Panc1 (cell line): ENCODE measurements at regions not wholly inside any gene's neighbourhood (a gene's known extent, or its start where the extent isn't known, plus 50 kb on each side); places are given as distances from the start of the nearest gene placed in this dataset.

Source experiments
- ATAC-seq: fragments of 200-7000 bp; cut with Tn5 transposase; 2 replicates; pipeline ENCODE4 v1.9.1; 2020; ENCODE audit warnings: mild to moderate bottlenecking, moderate library complexity
- BruUV-seq: library from RNA; stranded (reverse); fragments of 400-500 nt; replicated peaks from 2 replicates; lab custom pipeline; 2021; lab: Mats Ljungman, UMichigan
- CTCF ChIA-PET: fragments of 300-600 bp; sonication (Branson Sonifier 250); formaldehyde crosslinking; loops from one replicate; lab custom pipeline; 2022; ENCODE audit warnings: antibody characterized with exemption; lab: Charles Lee
- POLR2A ChIA-PET: fragments of 300-600 bp; sonication (Branson Sonifier 250); formaldehyde crosslinking; loops from one replicate; lab custom pipeline; 2022; ENCODE audit warnings: antibody characterized with exemption; lab: Charles Lee
- DNase-seq: peaks from one replicate; pipeline ENCODE4 v3.0.0-alpha.2; 2010; ENCODE audit warnings: low read depth, low spot score
- H3K27ac ChIP-seq: 2 replicates; pipeline ENCODE4 v1.5.1; 2011; ENCODE audit warnings: mild to moderate bottlenecking, low read length, inconsistent platforms
- H3K27me3 ChIP-seq: fragments of 200-500 bp; sonication (Bioruptor generic); 2 replicates; pipeline ENCODE4 v1.6.0; 2014; ENCODE audit warnings: low read length, inconsistent platforms; ENCODE audit not compliant: control insufficient read depth, insufficient read depth
- H3K36me3 ChIP-seq: fragments of 200-500 bp; sonication (Bioruptor generic); 2 replicates; pipeline ENCODE4 v1.5.1; 2014; ENCODE audit warnings: inconsistent platforms, mild to moderate bottlenecking, low read length, moderate library complexity; ENCODE audit not compliant: control insufficient read depth, insufficient read depth
- H3K4me1 ChIP-seq: 2 replicates; pipeline ENCODE4 v1.5.1; 2011; ENCODE audit warnings: inconsistent platforms, mild to moderate bottlenecking, low read length, moderate library complexity; ENCODE audit not compliant: control insufficient read depth, insufficient read depth
- H3K4me3 ChIP-seq, 2 experiments: 2 replicates each; pipeline ENCODE4 v1.5.1; 2011 to 2012; ENCODE audit warnings: low read depth in 2 of 2, low read length in 2 of 2, mild to moderate bottlenecking in 2 of 2, inconsistent platforms in 1 of 2, moderate library complexity in 1 of 2
- H3K9me3 ChIP-seq: fragments of 200-500 bp; sonication (Bioruptor generic); 2 replicates; pipeline ENCODE4 v1.5.1; 2014; ENCODE audit warnings: low read depth, mild to moderate bottlenecking, inconsistent platforms, low read length, moderate library complexity; ENCODE audit not compliant: control insufficient read depth, insufficient read depth
- POLR2AphosphoS5 ChIP-seq: IDR thresholded peaks from 2 replicates; pipeline ENCODE4 v1.6.1; 2012; ENCODE audit warnings: mild to moderate bottlenecking, low read depth, low read length, moderate library complexity
- SIN3A ChIP-seq: IDR thresholded peaks from 2 replicates; pipeline ENCODE4 v1.6.1; 2012; ENCODE audit warnings: low read depth, mild to moderate bottlenecking, low read length, moderate library complexity, borderline replicate concordance; ENCODE audit not compliant: insufficient read depth
- TCF7L2 ChIP-seq: IDR thresholded peaks from 2 replicates; pipeline ENCODE4 v1.6.1; 2011; ENCODE audit warnings: mild to moderate bottlenecking, low read depth, low read length, inconsistent platforms
- in situ Hi-C: cut with HindIII; loops from 2 replicates; pipeline ENCODE4 v1.10.0; 2016; ENCODE audit warnings: low sequenced_read_pairs, low pct_unique_long_range_greater_than_20kb
- intact Hi-C: fragments of 100-400 bp; cut with micrococcal nuclease; formaldehyde crosslinking; loops from one replicate; pipeline ENCODE4 v1.10.0; 2022; ENCODE audit not compliant: unreplicated experiment
- TF ChIP-seq, protein P1 (sequence below): fragments of 450-650 bp; IDR thresholded peaks from 2 replicates; pipeline ENCODE4 v1.5.1; 2017; ENCODE audit warnings: mild to moderate bottlenecking
- TF ChIP-seq, protein P2 (sequence below), 2 experiments: IDR thresholded peaks; 2 replicates each; pipeline ENCODE4 v1.6.1; 2011 to 2012; ENCODE audit warnings: low read depth in 2 of 2, control low read depth in 1 of 2, low read length in 1 of 2, mild to moderate bottlenecking in 1 of 2, moderate library complexity in 1 of 2; ENCODE audit not compliant: insufficient read depth in 1 of 2

DNA sequence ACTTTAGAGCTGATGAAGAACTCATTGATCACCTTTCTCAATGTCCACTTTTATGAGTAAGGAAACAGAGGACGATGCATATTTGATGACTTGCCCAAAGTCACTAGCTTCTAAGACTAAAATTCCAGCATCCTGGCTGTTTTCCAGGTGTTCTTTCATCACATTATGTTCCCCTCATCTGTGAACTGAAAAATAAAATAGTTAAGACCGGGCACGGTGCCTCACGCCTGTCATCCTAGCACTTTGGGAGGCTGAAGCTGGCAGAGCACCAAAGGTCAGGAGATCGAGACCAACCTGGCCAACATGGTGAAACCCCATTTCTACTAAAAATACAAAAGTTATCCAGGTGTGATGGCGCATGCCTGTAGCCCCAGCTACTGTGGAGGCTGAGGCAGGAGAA lies 297.5 kb downstream of the DUSP10 start:
- CTCF ChIA-PET: no interaction called here
- no peaks in the 10 kb centered on the region; the same call in 1 of the 2 replicates for H3K4me1 ChIP-seq
- no peak for DNase-seq
- no peak overlapping the region for H3K4me3 ChIP-seq
- BruUV-seq: no TSS peak
- TF ChIP-seq POLR2AphosphoS5: no peak
- TF ChIP-seq TCF7L2: no peak
- TF ChIP-seq, protein P1, sequence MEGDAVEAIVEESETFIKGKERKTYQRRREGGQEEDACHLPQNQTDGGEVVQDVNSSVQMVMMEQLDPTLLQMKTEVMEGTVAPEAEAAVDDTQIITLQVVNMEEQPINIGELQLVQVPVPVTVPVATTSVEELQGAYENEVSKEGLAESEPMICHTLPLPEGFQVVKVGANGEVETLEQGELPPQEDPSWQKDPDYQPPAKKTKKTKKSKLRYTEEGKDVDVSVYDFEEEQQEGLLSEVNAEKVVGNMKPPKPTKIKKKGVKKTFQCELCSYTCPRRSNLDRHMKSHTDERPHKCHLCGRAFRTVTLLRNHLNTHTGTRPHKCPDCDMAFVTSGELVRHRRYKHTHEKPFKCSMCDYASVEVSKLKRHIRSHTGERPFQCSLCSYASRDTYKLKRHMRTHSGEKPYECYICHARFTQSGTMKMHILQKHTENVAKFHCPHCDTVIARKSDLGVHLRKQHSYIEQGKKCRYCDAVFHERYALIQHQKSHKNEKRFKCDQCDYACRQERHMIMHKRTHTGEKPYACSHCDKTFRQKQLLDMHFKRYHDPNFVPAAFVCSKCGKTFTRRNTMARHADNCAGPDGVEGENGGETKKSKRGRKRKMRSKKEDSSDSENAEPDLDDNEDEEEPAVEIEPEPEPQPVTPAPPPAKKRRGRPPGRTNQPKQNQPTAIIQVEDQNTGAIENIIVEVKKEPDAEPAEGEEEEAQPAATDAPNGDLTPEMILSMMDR: no peak
- TF ChIP-seq, protein P2, sequence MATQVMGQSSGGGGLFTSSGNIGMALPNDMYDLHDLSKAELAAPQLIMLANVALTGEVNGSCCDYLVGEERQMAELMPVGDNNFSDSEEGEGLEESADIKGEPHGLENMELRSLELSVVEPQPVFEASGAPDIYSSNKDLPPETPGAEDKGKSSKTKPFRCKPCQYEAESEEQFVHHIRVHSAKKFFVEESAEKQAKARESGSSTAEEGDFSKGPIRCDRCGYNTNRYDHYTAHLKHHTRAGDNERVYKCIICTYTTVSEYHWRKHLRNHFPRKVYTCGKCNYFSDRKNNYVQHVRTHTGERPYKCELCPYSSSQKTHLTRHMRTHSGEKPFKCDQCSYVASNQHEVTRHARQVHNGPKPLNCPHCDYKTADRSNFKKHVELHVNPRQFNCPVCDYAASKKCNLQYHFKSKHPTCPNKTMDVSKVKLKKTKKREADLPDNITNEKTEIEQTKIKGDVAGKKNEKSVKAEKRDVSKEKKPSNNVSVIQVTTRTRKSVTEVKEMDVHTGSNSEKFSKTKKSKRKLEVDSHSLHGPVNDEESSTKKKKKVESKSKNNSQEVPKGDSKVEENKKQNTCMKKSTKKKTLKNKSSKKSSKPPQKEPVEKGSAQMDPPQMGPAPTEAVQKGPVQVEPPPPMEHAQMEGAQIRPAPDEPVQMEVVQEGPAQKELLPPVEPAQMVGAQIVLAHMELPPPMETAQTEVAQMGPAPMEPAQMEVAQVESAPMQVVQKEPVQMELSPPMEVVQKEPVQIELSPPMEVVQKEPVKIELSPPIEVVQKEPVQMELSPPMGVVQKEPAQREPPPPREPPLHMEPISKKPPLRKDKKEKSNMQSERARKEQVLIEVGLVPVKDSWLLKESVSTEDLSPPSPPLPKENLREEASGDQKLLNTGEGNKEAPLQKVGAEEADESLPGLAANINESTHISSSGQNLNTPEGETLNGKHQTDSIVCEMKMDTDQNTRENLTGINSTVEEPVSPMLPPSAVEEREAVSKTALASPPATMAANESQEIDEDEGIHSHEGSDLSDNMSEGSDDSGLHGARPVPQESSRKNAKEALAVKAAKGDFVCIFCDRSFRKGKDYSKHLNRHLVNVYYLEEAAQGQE (IDR thresholded peaks at IDR 0.05; ENCODE audit: insufficient read depth in 1 of 2, low read depth in 2 of 2, low read length in 1 of 2): no peak
- no peak for TF ChIP-seq SIN3A
- in situ Hi-C loops (no loop called here), intact Hi-C loops (no loop called here)
- POLR2A ChIA-PET: no interaction called here
- H3K27ac ChIP-seq: no peak overlapping the region
- ATAC-seq: no peak
- no peaks in the 10 kb centered on the region for H3K36me3 ChIP-seq
- no peaks in the 10 kb centered on the region for H3K27me3 ChIP-seq
- no peaks in the 10 kb centered on the region for H3K9me3 ChIP-seq

DNA sequence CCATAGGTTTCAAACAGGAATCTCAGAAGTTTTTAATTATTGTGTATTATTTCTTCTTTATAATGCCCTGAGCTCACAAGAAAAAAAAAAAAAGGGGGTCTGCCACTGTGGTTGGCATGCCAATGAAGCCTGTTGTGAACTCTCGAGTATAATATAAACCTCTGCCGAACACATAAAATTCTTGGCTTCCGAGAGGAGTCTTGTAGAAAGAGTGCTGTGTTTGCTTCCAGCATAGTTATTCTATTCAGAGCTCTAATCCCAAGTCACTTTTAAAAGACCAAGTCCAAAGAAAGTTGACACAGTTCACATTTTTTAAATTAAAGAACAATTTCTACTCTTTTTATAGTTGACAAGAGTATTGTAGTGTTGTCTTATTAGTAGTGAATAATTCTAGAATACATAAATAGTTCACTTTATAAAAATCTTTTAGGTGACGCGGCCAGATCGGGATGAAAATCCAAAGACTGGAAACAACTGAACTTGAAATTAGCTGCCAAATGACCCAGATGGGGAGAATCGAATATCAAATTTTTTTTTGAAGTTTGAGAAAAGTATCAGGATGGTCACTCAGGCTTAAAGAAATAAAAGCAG lies 293.2 kb downstream of the DUSP10 start:
- ATAC-seq (no peak), DNase-seq (no peak)
- Histone ChIP-seq H3K27me3 (no peaks in the 10 kb centered on the region), H3K4me1 (no peaks in the 10 kb centered on the region), H3K4me3 (no peak overlapping the region), H3K9me3 (no peaks in the 10 kb centered on the region), H3K27ac (no peak overlapping the region), H3K36me3 (no peaks in the 10 kb centered on the region)
- intact Hi-C loops: no loop called here
- POLR2A ChIA-PET: interaction anchor here (0.6 to 0.7 kb wide), 2 partner anchors 15 to 232 kb away, joined by 5 to 8 read pairs; no protein-coding TSS in a partner anchor
- CTCF ChIA-PET: interaction anchor here (0.6 to 0.9 kb wide), 2 partner anchors 13 to 16 kb away, joined by 3 to 4 read pairs; no protein-coding TSS in a partner anchor
- BruUV-seq: no TSS peak
- in situ Hi-C loops: no loop called here
- TF ChIP-seq, protein P2 (IDR thresholded peaks at IDR 0.05; ENCODE audit: insufficient read depth in 1 of 2, low read depth in 2 of 2, low read length in 1 of 2): no peak
- TF ChIP-seq, protein P1: no peak
- TF ChIP-seq TCF7L2: no peak
